GM18909 (cell line): ENCODE measurements at regions not wholly inside any gene's neighbourhood (a gene's known extent, or its start where the extent isn't known, plus 50 kb on each side); places are given as distances from the start of the nearest gene placed in this dataset.

Source experiments
- ATAC-seq: cut with Tn5 transposase; IDR thresholded peaks from one replicate; pipeline ENCODE4 v1.9.1; 2021; ENCODE audit warnings: mild to moderate bottlenecking; ENCODE audit not compliant: unreplicated experiment, poor library complexity

DNA sequence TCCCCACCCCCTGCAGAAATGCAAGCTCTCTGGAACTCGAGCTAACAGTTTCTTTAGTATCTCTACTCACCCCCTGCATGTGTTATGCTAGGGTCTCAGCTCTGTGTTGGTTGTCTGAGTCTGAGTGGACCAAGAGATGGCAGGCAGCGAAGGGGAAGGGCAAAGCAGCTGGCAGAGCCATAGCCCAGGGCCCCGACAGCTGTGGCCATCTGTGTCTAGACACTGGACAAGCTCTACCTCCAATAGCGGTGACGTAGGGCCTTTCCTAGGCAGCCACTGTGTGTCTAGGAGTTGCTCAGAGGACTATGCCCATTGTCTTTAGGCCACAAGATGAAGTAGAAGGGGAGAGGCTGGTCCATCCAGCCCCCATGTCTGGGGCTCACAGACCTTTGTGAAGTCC, 79.2 kb downstream of the EFNB1 start:
- no peak for ATAC-seq

- ATAC-seq, result no peak
Measured at GRCh38 chrX:68902706-68903504, 74.1 kb downstream of the EFNB1 start.

DNA sequence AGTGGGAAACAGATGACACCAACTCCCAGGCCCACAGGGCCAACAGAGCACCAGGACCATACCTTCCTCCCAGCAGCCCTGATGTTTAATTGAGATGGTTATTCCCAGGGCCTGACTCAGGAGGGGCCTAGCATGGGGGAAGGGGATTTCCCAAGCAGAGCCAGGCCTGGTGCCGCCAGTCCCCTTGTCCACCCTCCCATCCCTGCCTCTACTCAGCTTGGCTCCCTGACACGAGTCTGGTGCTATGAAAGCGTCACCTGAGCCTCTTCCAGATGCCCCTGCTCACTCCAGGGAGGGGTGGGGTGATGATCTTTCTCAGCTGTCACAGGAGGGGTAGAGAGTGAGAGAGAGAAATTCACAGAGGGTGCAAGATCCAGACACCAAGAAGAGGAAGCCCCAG, 72.7 kb downstream of the EFNB1 start:
- no peak for ATAC-seq

- no peak for ATAC-seq
Measured at GRCh38 chrX:68898598-68898997, 69.8 kb downstream of the EFNB1 start.

DNA sequence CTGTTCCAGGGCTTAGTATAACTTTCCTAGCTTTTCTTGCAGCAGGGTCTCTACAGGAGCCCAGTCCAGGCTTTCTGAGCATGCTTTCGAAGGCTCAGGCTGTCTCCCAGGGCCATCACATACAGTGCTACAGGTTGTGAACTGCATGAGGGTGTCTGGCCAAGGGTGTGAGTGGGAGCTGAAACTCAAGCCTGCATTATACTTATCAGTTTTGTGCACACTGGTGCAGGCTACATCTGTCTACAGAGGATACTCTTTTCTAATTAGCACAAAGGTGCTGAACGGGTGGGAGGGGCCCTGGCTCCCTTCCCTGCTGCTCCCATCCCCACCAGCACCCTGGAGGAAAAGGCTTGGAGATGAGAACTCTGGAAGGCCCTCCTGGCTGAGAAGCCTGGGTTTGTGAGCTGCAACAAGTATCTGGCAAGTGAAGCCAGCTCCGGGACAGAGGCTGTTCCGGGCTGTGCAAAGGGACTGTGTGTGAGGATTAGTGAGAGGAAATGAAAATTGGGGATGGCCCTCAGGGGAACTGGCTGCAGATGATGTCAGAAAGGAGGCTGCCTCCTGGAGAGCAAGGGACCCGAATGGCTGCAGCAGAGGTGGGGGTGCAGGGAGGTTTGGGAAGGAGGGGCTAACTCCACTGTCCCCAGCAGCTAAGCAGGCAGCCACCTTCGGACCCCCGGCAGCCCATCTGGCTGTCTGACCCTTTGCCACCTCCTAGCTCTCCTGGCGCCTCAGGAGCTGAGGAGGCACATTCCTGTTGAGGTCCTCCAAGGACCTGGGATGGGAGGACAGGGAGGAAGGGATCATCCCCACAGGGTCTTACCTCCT, 68.5 kb downstream of the EFNB1 start:
- no peak for ATAC-seq

GRCh38 chrX:68896581-68896980, 67.8 kb downstream of the EFNB1 start:
- no peak for ATAC-seq

DNA sequence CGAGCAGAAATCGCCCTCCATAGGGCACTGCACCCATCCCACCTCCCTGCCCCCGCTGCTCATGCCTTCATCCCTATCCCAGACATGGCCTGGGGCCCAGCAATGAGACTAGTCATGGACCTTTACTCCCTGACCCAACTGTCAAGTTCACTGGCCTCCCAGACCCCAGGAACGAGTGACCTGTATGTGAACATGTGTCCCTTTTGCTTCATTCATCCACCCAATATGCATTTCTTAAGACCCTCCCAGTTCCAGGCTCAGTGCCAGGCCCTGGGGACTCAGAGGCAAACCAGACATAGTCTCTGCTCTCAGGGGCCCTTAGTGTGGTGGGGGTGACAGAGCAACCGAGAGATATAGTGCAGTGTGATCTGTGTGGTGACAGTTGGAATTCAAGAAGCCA, 67.0 kb downstream of the EFNB1 start:
- ATAC-seq, result no peak

GRCh38 chrX:68895341-68895755, 66.5 kb downstream of the EFNB1 start:
- ATAC-seq, result no peak

DNA sequence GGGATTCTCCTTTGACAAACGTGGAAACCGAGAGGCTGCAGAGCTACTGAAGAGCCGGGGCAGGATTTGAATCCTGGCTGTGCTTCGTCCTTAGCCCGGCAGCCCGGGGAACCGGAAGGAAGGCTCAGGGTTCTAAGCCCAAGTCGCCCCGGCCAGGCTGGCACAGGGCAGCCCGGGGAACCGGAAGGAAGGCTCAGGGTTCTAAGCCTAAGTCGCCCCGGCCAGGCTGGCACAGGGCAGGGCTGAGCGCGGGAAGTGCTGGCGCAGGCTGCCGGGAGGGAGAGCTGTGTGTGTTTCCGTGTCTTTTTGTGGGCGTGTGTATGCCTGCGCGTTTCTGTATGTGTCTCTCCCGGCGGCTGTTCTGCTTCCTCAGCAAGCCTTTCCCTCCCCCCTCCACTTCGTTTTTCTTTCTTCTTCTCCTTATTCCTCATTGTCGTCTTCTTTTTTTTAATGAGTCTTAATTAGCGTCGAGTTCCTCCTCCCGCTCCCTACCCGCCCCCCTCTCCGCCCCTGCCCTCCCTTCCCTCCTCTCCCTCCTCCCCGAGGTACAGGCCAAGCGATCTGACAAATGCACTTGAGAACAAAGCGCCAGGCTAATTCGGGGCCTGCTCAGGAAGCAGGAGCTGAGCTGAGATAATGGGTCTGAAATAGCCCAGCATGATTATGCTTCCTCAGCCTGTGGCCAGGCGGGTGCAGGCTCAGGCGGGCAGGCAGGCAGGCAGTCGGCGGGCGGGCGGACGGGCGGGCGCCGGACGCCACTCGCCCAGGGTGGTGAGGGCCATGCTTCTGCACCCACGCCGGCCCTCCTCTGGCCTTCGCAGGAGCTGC, 65.9 kb downstream of the EFNB1 start:
- no peak for ATAC-seq

DNA sequence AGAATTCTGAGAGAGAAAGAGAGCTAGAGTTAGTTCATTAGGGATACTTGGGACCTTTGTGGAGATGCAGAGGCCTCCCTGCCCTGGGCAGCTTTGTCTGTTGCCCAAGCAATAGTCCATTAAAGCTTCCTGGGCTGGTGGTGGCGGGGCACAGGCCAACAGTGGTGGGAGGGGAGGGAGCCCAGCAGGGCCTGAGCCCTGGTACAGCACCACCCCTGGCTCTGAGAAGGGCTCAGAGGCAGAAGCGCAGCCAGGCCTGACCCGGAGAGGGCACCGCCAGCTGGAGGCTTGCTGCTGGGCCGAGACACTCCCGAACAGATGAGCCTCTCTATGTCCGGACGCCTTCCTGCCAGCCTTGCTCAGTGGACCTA, 65.3 kb downstream of the EFNB1 start:
- ATAC-seq, result no peak

GRCh38 chrX:68892651-68893050, 63.8 kb downstream of the EFNB1 start:
- ATAC-seq, result no peak

DNA sequence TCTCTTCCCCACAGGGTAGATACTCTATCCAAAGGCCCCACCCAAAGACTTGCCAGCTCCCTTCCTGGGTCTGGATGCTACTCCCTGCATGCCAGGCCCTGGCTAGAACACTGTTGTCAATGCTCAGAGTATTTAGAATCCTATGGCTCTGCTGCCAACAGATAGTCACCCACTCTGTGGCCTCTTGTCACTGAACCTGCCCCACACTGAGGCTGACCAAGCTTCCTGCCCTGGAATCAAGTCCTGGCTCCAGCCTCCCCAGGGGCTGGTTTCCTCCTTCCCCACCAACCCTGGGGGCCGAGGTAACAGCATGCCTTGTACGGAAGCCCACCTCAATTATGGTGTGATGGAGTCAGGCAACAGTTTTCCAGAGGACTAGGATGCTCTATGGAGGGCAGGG, 63.3 kb downstream of the EFNB1 start:
- ATAC-seq, result no peak
